GM12891 (cell line): ENCODE measurements at regions not wholly inside any gene's neighbourhood (a gene's known extent, or its start where the extent isn't known, plus 50 kb on each side); places are given as distances from the start of the nearest gene placed in this dataset.

Source experiments
- POLR2AphosphoS5 ChIP-seq: IDR thresholded peaks from 2 replicates; pipeline ENCODE4 v1.6.1; 2011; ENCODE audit warnings: low read depth, low read length, control low read depth
- TAF1 ChIP-seq: IDR thresholded peaks from 2 replicates; pipeline ENCODE4 v1.6.1; 2011; ENCODE audit warnings: low read depth, low read length, control low read depth

GRCh38 chr9:29044959-29045358 lies 1471.7 kb upstream of the C9orf72 start:
- no peak for TF ChIP-seq POLR2AphosphoS5
- no peak for TF ChIP-seq TAF1
